CD4-positive, CD25-positive, alpha-beta regulatory T cell (primary cell): ENCODE measurements at regions not wholly inside any gene's neighbourhood (a gene's known extent, or its start where the extent isn't known, plus 50 kb on each side); places are given as distances from the start of the nearest gene placed in this dataset.
"Not testable (repeated sequence)": the region's sequence is repeated elsewhere in the genome, so short reads cannot be mapped to it uniquely, and the experiment has no call there.

Source experiments
- ATAC-seq, 2 donors: fragments of 150-1000 bp; cut with Tn5 transposase; one replicate each; pipeline ENCODE4 v1.10.0; 2021; ENCODE audit warnings: low read depth in 2 of 2, moderate number of reproducible peaks in 2 of 2, moderate library complexity in 1 of 2
- DNase-seq, 3 donors: peaks; one replicate each; pipeline versions ENCODE4 v3.0.0 to v3.0.0-alpha.2; 2012 to 2022; ENCODE audit warnings: mixed read lengths in 1 of 3
- H3K27ac ChIP-seq: one replicate; pipeline ENCODE4 v1.7.0; 2013; ENCODE audit warnings: mild to moderate bottlenecking, low read length; ENCODE audit not compliant: insufficient read depth, poor library complexity, severe bottlenecking
- H3K27me3 ChIP-seq: one replicate; pipeline ENCODE4 v1.7.0; 2013; ENCODE audit warnings: low read length; ENCODE audit not compliant: control insufficient read depth, insufficient read depth
- H3K36me3 ChIP-seq: one replicate; pipeline ENCODE4 v1.7.0; 2013; ENCODE audit warnings: mild to moderate bottlenecking, low read length, moderate library complexity; ENCODE audit not compliant: control insufficient read depth, insufficient read depth
- H3K4me1 ChIP-seq: 2 replicates; pipeline ENCODE4 v1.7.0; 2013; ENCODE audit warnings: mild to moderate bottlenecking, low read length; ENCODE audit not compliant: insufficient read depth, control insufficient read depth, poor library complexity, severe bottlenecking
- H3K4me3 ChIP-seq: one replicate; pipeline ENCODE4 v1.7.0; 2013; ENCODE audit warnings: low read depth, mild to moderate bottlenecking, low read length, moderate library complexity
- H3K9me3 ChIP-seq, 2 experiments: 1 replicate in 1 of 2; 2 replicates in 1 of 2; pipeline ENCODE4 v1.7.0; 2013; ENCODE audit warnings: low read length in 2 of 2, mild to moderate bottlenecking in 1 of 2, moderate library complexity in 1 of 2; ENCODE audit not compliant: control insufficient read depth in 2 of 2
- H3K27ac Mint-ChIP-seq, 3 donors: one replicate each; pipeline ENCODE4 v1.8.0; 2020 to 2022; ENCODE audit warnings: mild to moderate bottlenecking in 3 of 3, mixed read lengths in 3 of 3, moderate library complexity in 2 of 3
- H3K27me3 Mint-ChIP-seq: one replicate; pipeline ENCODE4 v1.8.0; 2022; ENCODE audit warnings: mild to moderate bottlenecking, mixed read lengths
- H3K36me3 Mint-ChIP-seq: one replicate; pipeline ENCODE4 v1.8.0; 2020; ENCODE audit warnings: mixed read lengths
- H3K4me1 Mint-ChIP-seq, 4 donors: one replicate each; pipeline ENCODE4 v1.8.0; 2020 to 2022; ENCODE audit warnings: mixed read lengths in 4 of 4, mild to moderate bottlenecking in 1 of 4
- H3K4me3 Mint-ChIP-seq, 4 donors: one replicate each; pipeline ENCODE4 v1.8.0; 2020 to 2022; ENCODE audit warnings: mild to moderate bottlenecking in 4 of 4, mixed read lengths in 4 of 4, moderate library complexity in 3 of 4
- H3K9me3 Mint-ChIP-seq, 7 donors: one replicate each; pipeline ENCODE4 v1.8.0; 2020 to 2022; ENCODE audit warnings: mixed read lengths in 7 of 7, mild to moderate bottlenecking in 3 of 7, moderate library complexity in 2 of 7

DNA sequence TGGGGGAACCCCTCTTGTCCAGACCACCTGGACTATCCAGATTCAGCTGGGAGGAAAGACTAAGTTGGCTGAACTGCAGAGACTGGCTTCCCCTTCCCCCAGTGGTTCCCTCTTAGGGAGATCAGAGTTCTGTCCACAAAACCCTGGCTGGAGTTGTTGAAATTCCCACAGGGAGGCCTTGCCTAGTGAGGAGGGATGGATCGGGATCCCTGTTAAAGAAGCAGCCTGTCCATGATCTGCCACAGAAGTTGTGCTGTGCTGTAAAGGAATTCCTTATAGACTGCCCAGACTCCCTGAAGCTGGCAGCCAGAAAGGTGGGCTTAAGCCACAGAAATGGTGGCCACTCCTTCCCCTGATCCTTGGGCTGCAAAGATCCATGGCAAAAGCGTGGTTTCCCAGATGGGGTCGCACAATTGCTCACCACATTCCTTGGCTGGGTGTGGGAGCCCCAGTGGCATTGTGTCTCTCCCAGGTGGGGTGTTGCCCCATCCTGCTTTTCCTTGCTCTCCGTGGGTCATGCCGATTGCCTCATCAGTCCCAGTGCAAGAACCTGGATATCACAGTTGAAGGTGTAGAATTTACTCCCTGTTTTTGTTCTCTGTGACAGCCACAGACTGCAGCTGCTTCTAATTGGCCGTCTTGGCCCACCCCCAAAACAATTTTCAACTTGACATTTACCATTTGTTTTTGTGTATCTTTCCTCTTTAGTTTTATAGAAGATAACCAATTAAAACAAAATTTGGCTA is 342.4 kb downstream of the FGF10 start:
- ATAC-seq: no peak
- no peak for DNase-seq
- Histone ChIP-seq H3K27ac (no peak overlapping the region), H3K4me3 (no peak overlapping the region), H3K36me3 (no peaks in the 10 kb centered on the region), H3K27me3 (no peaks in the 10 kb centered on the region), H3K4me1 (no peaks in the 10 kb centered on the region), H3K9me3 (no peaks in the 10 kb centered on the region)
- Mint-ChIP-seq H3K27me3 (no peaks in the 10 kb centered on the region), H3K27ac (no peak overlapping the region), H3K9me3 (peaks cover 0 to 12% (median 6%) of the 10 kb centered on the region in 7 donors), H3K4me3 (no peak overlapping the region), H3K4me1 (no peaks in the 10 kb centered on the region), H3K36me3 (no peaks in the 10 kb centered on the region)

DNA sequence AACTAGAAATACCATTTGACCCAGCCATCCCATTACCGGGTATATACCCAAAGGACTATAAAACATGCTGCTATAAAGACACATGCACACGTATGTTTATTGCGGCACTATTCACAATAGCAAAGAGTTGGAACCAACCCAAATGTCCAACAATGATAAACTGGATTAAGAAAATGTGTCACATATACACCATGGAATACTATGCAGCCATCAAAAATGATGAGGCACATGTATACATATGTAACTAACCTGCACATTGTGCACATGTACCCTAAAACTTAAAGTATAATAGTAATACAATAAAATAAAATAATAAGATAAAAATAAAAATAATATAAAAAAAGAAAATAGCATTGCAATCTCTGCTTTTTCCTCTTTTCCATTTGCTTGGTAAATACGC is 344.7 kb downstream of the FGF10 start:
- not testable (repeated sequence) for ATAC-seq, H3K4me1 ChIP-seq, H3K27me3 ChIP-seq, H3K4me3 Mint-ChIP-seq, H3K4me3 ChIP-seq, H3K27ac ChIP-seq, DNase-seq, H3K27me3 Mint-ChIP-seq, H3K27ac Mint-ChIP-seq, H3K36me3 Mint-ChIP-seq, H3K9me3 ChIP-seq, H3K36me3 ChIP-seq, H3K4me1 Mint-ChIP-seq
- H3K9me3 Mint-ChIP-seq: peaks cover 0 to 22% (median 7%) of the 10 kb centered on the region in 7 donors

- Histone ChIP-seq H3K27me3 (no peaks in the 10 kb centered on the region), H3K9me3 (no peaks in the 10 kb centered on the region), H3K4me3 (no peak overlapping the region), H3K4me1 (no peaks in the 10 kb centered on the region), H3K36me3 (no peaks in the 10 kb centered on the region), H3K27ac (no peak overlapping the region)
- DNase-seq (no peak), ATAC-seq (no peak)
- Mint-ChIP-seq H3K27ac (no peak overlapping the region), H3K36me3 (no peaks in the 10 kb centered on the region), H3K27me3 (no peaks in the 10 kb centered on the region), H3K4me3 (no peak overlapping the region), H3K9me3 (peaks cover 0 to 4% (median 2%) of the 10 kb centered on the region in 7 donors), H3K4me1 (no peaks in the 10 kb centered on the region)
These were observed 361.0 kb downstream of the FGF10 start for GRCh38 chr5:44028226-44028625.

DNA sequence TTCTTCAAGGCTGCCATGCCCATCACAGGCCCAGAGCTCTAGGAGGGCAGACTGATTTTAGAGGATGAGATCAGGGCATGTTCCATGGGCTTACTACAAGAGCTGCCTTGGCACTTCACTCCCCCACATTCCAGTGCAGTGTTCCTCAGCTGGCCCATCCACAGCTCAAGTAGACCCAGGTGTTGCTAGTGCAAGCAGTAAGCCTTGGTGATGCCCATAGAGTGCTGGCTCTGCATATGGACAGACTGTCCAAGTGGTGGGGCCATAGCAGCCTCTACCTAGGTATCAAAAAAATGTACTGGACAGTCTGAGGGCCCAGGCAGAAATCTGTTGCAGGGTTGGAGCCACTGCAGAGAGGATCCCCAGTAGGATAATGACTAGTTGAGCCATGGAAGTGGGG is 366.6 kb downstream of the FGF10 start:
- Histone ChIP-seq H3K4me3 (no peak overlapping the region), H3K27me3 (no peaks in the 10 kb centered on the region), H3K9me3 (no peaks in the 10 kb centered on the region), H3K4me1 (no peaks in the 10 kb centered on the region), H3K36me3 (no peaks in the 10 kb centered on the region), H3K27ac (no peak overlapping the region)
- Mint-ChIP-seq H3K4me1 (no peaks in the 10 kb centered on the region), H3K4me3 (no peak overlapping the region), H3K9me3 (peaks cover 0 to 5% (median 3%) of the 10 kb centered on the region in 7 donors), H3K27ac (no peak overlapping the region), H3K36me3 (no peaks in the 10 kb centered on the region), H3K27me3 (no peaks in the 10 kb centered on the region)
- ATAC-seq (peak in 1 of 2 donors; percentile 20), DNase-seq (no peak)

DNA sequence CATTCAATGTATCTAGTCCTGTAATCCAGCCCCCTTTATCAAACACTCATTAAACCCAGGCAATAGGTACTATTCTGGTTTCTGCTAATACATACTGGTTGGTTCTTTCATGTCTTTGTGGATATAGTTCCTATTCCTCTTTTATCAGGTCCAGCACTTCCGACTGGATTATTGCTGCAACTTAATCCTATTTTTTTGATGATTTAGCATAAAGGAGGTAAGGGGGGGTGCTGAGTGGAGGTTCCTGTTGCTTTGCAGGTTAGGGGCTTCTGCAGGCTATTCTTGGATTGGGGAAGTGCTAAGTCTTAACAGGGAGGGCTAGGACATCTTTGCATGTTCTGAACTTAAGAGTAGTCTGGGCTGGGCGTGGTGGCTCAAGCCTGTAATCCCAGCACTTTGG is 377.7 kb downstream of the FGF10 start:
- no peak overlapping the region for H3K27ac ChIP-seq
- no peaks in the 10 kb centered on the region for H3K9me3 ChIP-seq
- ATAC-seq: no peak
- no peak for DNase-seq
- no peaks in the 10 kb centered on the region for H3K27me3 ChIP-seq
- Mint-ChIP-seq H3K36me3 (no peaks in the 10 kb centered on the region), H3K9me3 (peaks cover 0 to 24% (median 4%) of the 10 kb centered on the region in 7 donors), H3K27ac (no peak overlapping the region), H3K27me3 (no peaks in the 10 kb centered on the region), H3K4me1 (no peaks in the 10 kb centered on the region), H3K4me3 (no peak overlapping the region)
- no peak overlapping the region for H3K4me3 ChIP-seq
- H3K4me1 ChIP-seq: no peaks in the 10 kb centered on the region
- no peaks in the 10 kb centered on the region for H3K36me3 ChIP-seq

DNA sequence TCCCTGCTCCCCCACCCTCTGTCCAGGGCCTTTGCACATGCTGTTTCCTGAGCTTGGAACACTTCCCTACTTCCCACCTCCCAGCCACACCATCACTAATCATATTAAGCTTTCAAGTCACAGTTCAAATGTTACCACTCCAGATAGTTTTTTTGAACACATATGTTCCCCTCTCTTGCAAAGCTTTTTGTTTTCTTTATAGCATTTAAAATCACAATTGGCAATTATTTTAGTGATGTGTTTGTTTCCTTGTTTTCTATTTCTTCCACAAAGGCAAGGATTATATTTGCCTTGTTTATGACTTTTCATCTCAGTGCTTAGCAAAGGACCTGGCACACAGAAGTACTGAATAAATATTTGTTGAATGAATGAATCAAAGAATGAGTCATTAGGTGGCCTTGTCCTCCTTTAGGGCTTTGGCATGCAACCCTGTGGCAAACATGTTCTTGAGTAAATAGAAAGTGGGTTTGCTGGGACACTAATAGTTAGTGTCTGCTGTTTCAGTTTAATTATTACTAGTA is 386.8 kb downstream of the FGF10 start:
- no peaks in the 10 kb centered on the region for H3K4me1 Mint-ChIP-seq
- H3K27ac Mint-ChIP-seq: no peak overlapping the region
- Histone ChIP-seq H3K4me1 (no peaks in the 10 kb centered on the region), H3K4me3 (no peak overlapping the region), H3K36me3 (no peaks in the 10 kb centered on the region), H3K27me3 (no peaks in the 10 kb centered on the region), H3K9me3 (no peaks in the 10 kb centered on the region), H3K27ac (no peak overlapping the region)
- ATAC-seq: no peak
- H3K36me3 Mint-ChIP-seq: no peaks in the 10 kb centered on the region
- no peaks in the 10 kb centered on the region for H3K27me3 Mint-ChIP-seq
- peaks cover 0 to 11% (median 5%) of the 10 kb centered on the region in 7 donors for H3K9me3 Mint-ChIP-seq
- DNase-seq: no peak
- no peak overlapping the region for H3K4me3 Mint-ChIP-seq

- Mint-ChIP-seq H3K36me3 (no peaks in the 10 kb centered on the region), H3K9me3 (peaks cover 0 to 11% (median 5%) of the 10 kb centered on the region in 7 donors), H3K27me3 (no peaks in the 10 kb centered on the region), H3K4me1 (no peaks in the 10 kb centered on the region), H3K4me3 (no peak overlapping the region), H3K27ac (no peak overlapping the region)
- ATAC-seq: no peak
- Histone ChIP-seq H3K36me3 (no peaks in the 10 kb centered on the region), H3K4me1 (no peaks in the 10 kb centered on the region), H3K27ac (no peak overlapping the region), H3K27me3 (no peaks in the 10 kb centered on the region), H3K9me3 (no peaks in the 10 kb centered on the region), H3K4me3 (no peak overlapping the region)
- no peak for DNase-seq
These were observed 387.4 kb downstream of the FGF10 start for GRCh38 chr5:44001675-44002380.
